ENCODE measurements at regions not wholly inside any gene's neighbourhood (a gene's known extent, or its start where the extent isn't known, plus 50 kb on each side); places are given as distances from the start of the nearest gene placed in this dataset.

DNA sequence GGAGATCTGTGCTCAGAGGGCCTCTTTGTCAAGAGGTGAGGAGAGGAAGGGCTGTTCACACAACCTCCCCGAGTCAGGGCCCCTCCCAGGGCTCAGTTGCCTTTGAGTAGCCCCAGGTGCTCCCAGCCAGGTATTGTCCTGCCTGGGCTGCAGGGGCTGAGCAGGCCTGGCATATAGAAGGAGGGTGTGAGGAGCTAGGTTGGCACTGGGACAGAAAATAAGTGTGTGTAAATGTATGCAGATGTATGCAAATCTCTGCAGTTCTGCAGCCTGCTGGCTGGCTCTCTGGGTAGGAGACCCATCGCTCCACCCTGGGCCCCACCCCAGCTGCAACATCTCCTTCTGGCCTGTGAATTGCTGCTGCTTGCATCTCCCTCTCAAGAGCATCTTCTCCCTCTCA is 52.4 kb downstream of the NAV1 start:
- DNase-seq (ENCODE audit: low read depth, low spot score) (no peak), FAIRE-seq (no peak), ATAC-seq (no peak)
- POLR2A ChIA-PET: interaction anchor here (0.5 kb wide), 1 partner anchor 1217 kb away, joined by 4 read pairs; the partner anchor contains the start of gene KDM5B
- Histone ChIP-seq H3K4me2 (ENCODE audit: control insufficient read depth, insufficient read depth) (no peak overlapping the region), H3K36me3 (ENCODE audit: control insufficient read depth in 2 of 2, insufficient read depth in 2 of 2, low read length in 1 of 2) (no peaks in the 10 kb centered on the region), H3K79me2 (ENCODE audit: control insufficient read depth, insufficient read depth, low read length) (no peaks in the 10 kb centered on the region), H3K4me1 (ENCODE audit: control insufficient read depth, insufficient read depth, low read length) (no peaks in the 10 kb centered on the region), H3K4me3 (no peak overlapping the region), H4K20me1 (ENCODE audit: control insufficient read depth, insufficient read depth) (no peaks in the 10 kb centered on the region), H3K9me3 (replicated peaks; ENCODE audit: control insufficient read depth, insufficient read depth, low read length) (no peaks in the 10 kb centered on the region), H3K27me3 (replicated peaks in 1 of 2; ENCODE audit: control insufficient read depth in 2 of 2, insufficient read depth in 2 of 2, low read length in 1 of 2) (peaks cover 0 to 6% of the 10 kb centered on the region in 2 experiments; a peak in 3 of 4 replicates), H2AFZ (ENCODE audit: control insufficient read depth, low read depth, low read length) (no peak overlapping the region), H3K27ac (ENCODE audit: control insufficient read depth, insufficient read depth) (no peak overlapping the region), H3K9ac (ENCODE audit: control insufficient read depth, insufficient read depth, low read length) (no peak overlapping the region)
- CTCF ChIA-PET: no interaction called here
- intact Hi-C loops (cut with micrococcal nuclease; ENCODE audit: unreplicated experiment): no loop called here
- TF ChIP-seq YBX1 (IDR thresholded peaks at IDR 0.05) (no peak), RFX5 (IDR thresholded peaks at IDR 0.05; ENCODE audit: low read depth, low read length) (no peak), WRNIP1 (IDR thresholded peaks at IDR 0.05; ENCODE audit: borderline replicate concordance, low read depth, low read length) (no peak), TARDBP (IDR thresholded peaks at IDR 0.05; ENCODE audit: borderline replicate concordance) (no peak), SIN3A (IDR thresholded peaks at IDR 0.05; ENCODE audit: low read depth, low read length) (no peak)
- TF ChIP-seq, protein P1, sequence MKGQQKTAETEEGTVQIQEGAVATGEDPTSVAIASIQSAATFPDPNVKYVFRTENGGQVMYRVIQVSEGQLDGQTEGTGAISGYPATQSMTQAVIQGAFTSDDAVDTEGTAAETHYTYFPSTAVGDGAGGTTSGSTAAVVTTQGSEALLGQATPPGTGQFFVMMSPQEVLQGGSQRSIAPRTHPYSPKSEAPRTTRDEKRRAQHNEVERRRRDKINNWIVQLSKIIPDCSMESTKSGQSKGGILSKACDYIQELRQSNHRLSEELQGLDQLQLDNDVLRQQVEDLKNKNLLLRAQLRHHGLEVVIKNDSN (IDR thresholded peaks at IDR 0.05; ENCODE audit: borderline replicate concordance, extremely low read length, insufficient read depth, low read depth, low read length): no peak
- TF ChIP-seq, protein P2, sequence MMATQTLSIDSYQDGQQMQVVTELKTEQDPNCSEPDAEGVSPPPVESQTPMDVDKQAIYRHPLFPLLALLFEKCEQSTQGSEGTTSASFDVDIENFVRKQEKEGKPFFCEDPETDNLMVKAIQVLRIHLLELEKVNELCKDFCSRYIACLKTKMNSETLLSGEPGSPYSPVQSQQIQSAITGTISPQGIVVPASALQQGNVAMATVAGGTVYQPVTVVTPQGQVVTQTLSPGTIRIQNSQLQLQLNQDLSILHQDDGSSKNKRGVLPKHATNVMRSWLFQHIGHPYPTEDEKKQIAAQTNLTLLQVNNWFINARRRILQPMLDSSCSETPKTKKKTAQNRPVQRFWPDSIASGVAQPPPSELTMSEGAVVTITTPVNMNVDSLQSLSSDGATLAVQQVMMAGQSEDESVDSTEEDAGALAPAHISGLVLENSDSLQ (IDR thresholded peaks at IDR 0.05): no peak
- TF ChIP-seq, protein P3, sequence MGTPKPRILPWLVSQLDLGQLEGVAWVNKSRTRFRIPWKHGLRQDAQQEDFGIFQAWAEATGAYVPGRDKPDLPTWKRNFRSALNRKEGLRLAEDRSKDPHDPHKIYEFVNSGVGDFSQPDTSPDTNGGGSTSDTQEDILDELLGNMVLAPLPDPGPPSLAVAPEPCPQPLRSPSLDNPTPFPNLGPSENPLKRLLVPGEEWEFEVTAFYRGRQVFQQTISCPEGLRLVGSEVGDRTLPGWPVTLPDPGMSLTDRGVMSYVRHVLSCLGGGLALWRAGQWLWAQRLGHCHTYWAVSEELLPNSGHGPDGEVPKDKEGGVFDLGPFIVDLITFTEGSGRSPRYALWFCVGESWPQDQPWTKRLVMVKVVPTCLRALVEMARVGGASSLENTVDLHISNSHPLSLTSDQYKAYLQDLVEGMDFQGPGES (IDR thresholded peaks at IDR 0.05): no peak
- BruUV-seq (replicated peaks): no TSS peak
- RAD21 ChIA-PET (ENCODE audit: unreplicated experiment): interaction anchor here (0.8 kb wide), 1 partner anchor 9 kb away, joined by 3 read pairs; no protein-coding TSS in a partner anchor
- in situ Hi-C loops (cut with MboI): no loop called here
- WGBS (ENCODE audit: insufficient coverage, insufficient replicate concordance, low lambda C conversion rate, missing lambda C conversion rate): 14% methylated on average over 2 of the region's 2 CpGs
- SMC1A ChIA-PET (ENCODE audit: uncharacterized antibody, unreplicated experiment): no interaction called here

Measured in GM12878 (cell line).